GM10266 (cell line): ENCODE measurements at regions not wholly inside any gene's neighbourhood (a gene's known extent, or its start where the extent isn't known, plus 50 kb on each side); places are given as distances from the start of the nearest gene placed in this dataset.

Source experiments
- DNase-seq: peaks from one replicate; pipeline ENCODE4 v3.0.0; 2012; ENCODE audit errors: extremely low spot score
- CTCF ChIP-seq: IDR thresholded peaks from 2 replicates; pipeline ENCODE4 v1.5.1; 2012; ENCODE audit warnings: mild to moderate bottlenecking, low read depth; ENCODE audit not compliant: control insufficient read depth, insufficient read depth; ENCODE audit errors: missing control alignments

GRCh38 chr6:8973395-8973794 lies 538.0 kb upstream of the SLC35B3 start:
- no peak for TF ChIP-seq CTCF
- DNase-seq = no peak

- TF ChIP-seq CTCF = no peak
- DNase-seq = no peak
Measured at GRCh38 chr6:8969747-8970146, 534.4 kb upstream of the SLC35B3 start.

GRCh38 chr6:8958894-8959511 lies 523.7 kb upstream of the SLC35B3 start:
- TF ChIP-seq CTCF = no peak
- no peak for DNase-seq

GRCh38 chr6:8953310-8953709 lies 518.0 kb upstream of the SLC35B3 start:
- no peak for TF ChIP-seq CTCF
- DNase-seq = no peak

GRCh38 chr6:8948733-8949132 lies 513.4 kb upstream of the SLC35B3 start:
- TF ChIP-seq CTCF = no peak
- no peak for DNase-seq

GRCh38 chr6:8947900-8948299 lies 512.6 kb upstream of the SLC35B3 start:
- TF ChIP-seq CTCF = no peak
- no peak for DNase-seq

GRCh38 chr6:8944548-8944947 lies 509.2 kb upstream of the SLC35B3 start:
- no peak for TF ChIP-seq CTCF
- DNase-seq = no peak
